ENCODE measurements at regions not wholly inside any gene's neighbourhood (a gene's known extent, or its start where the extent isn't known, plus 50 kb on each side); places are given as distances from the start of the nearest gene placed in this dataset.

GRCh38 chr15:97162805-97163495, 797.6 kb upstream of the ARRDC4 start:
- no peak for DNase-seq (ENCODE audit: low read depth in 2 of 2)

GRCh38 chr15:97165205-97165604, 795.3 kb upstream of the ARRDC4 start:
- DNase-seq (ENCODE audit: low read depth in 2 of 2) = no peak

GRCh38 chr15:97168704-97169475, 791.6 kb upstream of the ARRDC4 start:
- DNase-seq (ENCODE audit: low read depth in 2 of 2) = no peak

- no peak for DNase-seq (ENCODE audit: low read depth in 2 of 2)
Measured at GRCh38 chr15:97171556-97171955, 788.9 kb upstream of the ARRDC4 start.

GRCh38 chr15:97174886-97175540, 785.5 kb upstream of the ARRDC4 start:
- DNase-seq (ENCODE audit: low read depth in 2 of 2) = no peak

GRCh38 chr15:97177151-97177577, 783.3 kb upstream of the ARRDC4 start:
- DNase-seq (ENCODE audit: low read depth in 2 of 2) = no peak

- no peak for DNase-seq (ENCODE audit: low read depth in 2 of 2)
Measured at GRCh38 chr15:97182581-97182980, 777.9 kb upstream of the ARRDC4 start.

GRCh38 chr15:97189162-97189780, 771.2 kb upstream of the ARRDC4 start:
- DNase-seq (ENCODE audit: low read depth in 2 of 2) = no peak

- DNase-seq (ENCODE audit: low read depth in 2 of 2) = no peak
Measured at GRCh38 chr15:97194750-97195149, 765.8 kb upstream of the ARRDC4 start.

- no peak for DNase-seq (ENCODE audit: low read depth in 2 of 2)
Measured at GRCh38 chr15:97196048-97197014, 764.2 kb upstream of the ARRDC4 start.

GRCh38 chr15:97199393-97200051, 761.0 kb upstream of the ARRDC4 start:
- DNase-seq (ENCODE audit: low read depth in 2 of 2) = no peak

- DNase-seq (ENCODE audit: low read depth in 2 of 2) = no peak
Measured at GRCh38 chr15:97200161-97200560, 760.3 kb upstream of the ARRDC4 start.

GRCh38 chr15:97210277-97210676, 750.2 kb upstream of the ARRDC4 start:
- DNase-seq (ENCODE audit: low read depth in 2 of 2) = no peak

GRCh38 chr15:97215629-97216028, 744.9 kb upstream of the ARRDC4 start:
- no peak for DNase-seq (ENCODE audit: low read depth in 2 of 2)

GRCh38 chr15:97224191-97224641, 736.3 kb upstream of the ARRDC4 start:
- DNase-seq (ENCODE audit: low read depth in 2 of 2) = no peak

- no peak for DNase-seq (ENCODE audit: low read depth in 2 of 2)
Measured at GRCh38 chr15:97234851-97235610, 725.5 kb upstream of the ARRDC4 start.

GRCh38 chr15:97235611-97235985, 724.9 kb upstream of the ARRDC4 start:
- no peak for DNase-seq (ENCODE audit: low read depth in 2 of 2)

- DNase-seq (ENCODE audit: low read depth in 2 of 2) = no peak
Measured at GRCh38 chr15:97236140-97236539, 724.4 kb upstream of the ARRDC4 start.

GRCh38 chr15:97237160-97237559, 723.3 kb upstream of the ARRDC4 start:
- DNase-seq (ENCODE audit: low read depth in 2 of 2) = no peak

- no peak for DNase-seq (ENCODE audit: low read depth in 2 of 2)
Measured at GRCh38 chr15:97248376-97248775, 712.1 kb upstream of the ARRDC4 start.

Data from stimulated activated CD4-positive, alpha-beta T cell treated with anti-CD3 and anti-CD28 coated beads, Interleukin-1b, Interleukin-23, amount 100 ng/mL, for 1 hour (primary cell).